Karpas-422 (cell line): ENCODE measurements at regions not wholly inside any gene's neighbourhood (a gene's known extent, or its start where the extent isn't known, plus 50 kb on each side); places are given as distances from the start of the nearest gene placed in this dataset.

Experiments used
- DNase-seq: peaks from one replicate; pipeline ENCODE4 v3.0.0-alpha.2; 2015
- H2AFZ ChIP-seq: fragments of 200-600 bp; sonication (generic); 2 replicates; pipeline ENCODE4 v1.6.1; 2014; ENCODE audit warnings: antibody characterized with exemption, low read length, mixed read lengths
- H3K27ac ChIP-seq: fragments of 200-600 bp; sonication (generic); 2 replicates; pipeline ENCODE4 v1.5.1; 2014; ENCODE audit warnings: mild to moderate bottlenecking, low read length, moderate library complexity
- H3K27me3 ChIP-seq: fragments of 200-600 bp; sonication (generic); 2 replicates; pipeline ENCODE4 v1.6.1; 2014; ENCODE audit warnings: low read length, mixed read lengths
- H3K36me3 ChIP-seq: fragments of 200-600 bp; sonication (generic); 2 replicates; pipeline ENCODE4 v1.6.1; 2014; ENCODE audit warnings: low read length, mixed read lengths; ENCODE audit not compliant: insufficient read depth
- H3K4me1 ChIP-seq: fragments of 200-600 bp; sonication (generic); 2 replicates; pipeline ENCODE4 v1.6.1; 2014; ENCODE audit warnings: mild to moderate bottlenecking, low read length, mixed read lengths
- H3K4me2 ChIP-seq: fragments of 200-600 bp; sonication (generic); 2 replicates; pipeline ENCODE4 v1.6.1; 2014; ENCODE audit warnings: low read length, low read depth, mild to moderate bottlenecking; ENCODE audit not compliant: poor library complexity, severe bottlenecking
- H3K4me3 ChIP-seq: fragments of 200-600 bp; sonication (generic); 2 replicates; pipeline ENCODE4 v1.5.1; 2014; ENCODE audit warnings: mild to moderate bottlenecking, antibody characterized with exemption, low read length, mixed read lengths
- H3K79me2 ChIP-seq: fragments of 200-600 bp; sonication (generic); 2 replicates; pipeline ENCODE4 v1.6.1; 2014; ENCODE audit warnings: mild to moderate bottlenecking, low read length, mixed read lengths
- H3K9ac ChIP-seq: fragments of 200-600 bp; sonication (generic); 2 replicates; pipeline ENCODE4 v1.6.0; 2014; ENCODE audit warnings: low read length
- H3K9me2 ChIP-seq: fragments of 200-600 bp; sonication (generic), shearing (Covaris generic); replicated peaks from 2 replicates; pipeline ENCODE4 v1.6.0; 2014; ENCODE audit warnings: mild to moderate bottlenecking, low read length, moderate library complexity; ENCODE audit not compliant: insufficient read depth
- H3K9me3 ChIP-seq: fragments of 300-700, 200-600 bp; sonication (generic); 2 replicates; pipeline ENCODE4 v1.6.1; 2014; ENCODE audit warnings: low read length, mixed read lengths
- H4K20me1 ChIP-seq: fragments of 200-600 bp; sonication (generic); 2 replicates; pipeline ENCODE4 v1.6.1; 2014; ENCODE audit warnings: mild to moderate bottlenecking, antibody characterized with exemption, low read length, low read depth; ENCODE audit not compliant: insufficient read depth

- no peak for DNase-seq
- Histone ChIP-seq H3K4me2 (no peak overlapping the region), H4K20me1 (no peaks in the 10 kb centered on the region), H3K79me2 (no peaks in the 10 kb centered on the region), H3K4me1 (no peaks in the 10 kb centered on the region), H3K27ac (no peak overlapping the region), H3K36me3 (no peaks in the 10 kb centered on the region), H3K9me3 (no peaks in the 10 kb centered on the region), H2AFZ (no peak overlapping the region), H3K27me3 (no peaks in the 10 kb centered on the region), H3K9ac (no peak overlapping the region), H3K4me3 (no peak overlapping the region), H3K9me2 (no peaks in the 10 kb centered on the region)
Measured at GRCh38 chr6:91106083-91106482, 519.2 kb upstream of the MAP3K7 start.

GRCh38 chr6:91105532-91105931 lies 518.7 kb upstream of the MAP3K7 start:
- H3K9me2 ChIP-seq: no peaks in the 10 kb centered on the region
- DNase-seq: no peak
- no peak overlapping the region for H2AFZ ChIP-seq
- H3K4me3 ChIP-seq: no peak overlapping the region
- H3K27ac ChIP-seq: no peak overlapping the region
- H3K4me1 ChIP-seq: no peaks in the 10 kb centered on the region
- no peak overlapping the region for H3K4me2 ChIP-seq
- no peak overlapping the region for H3K9ac ChIP-seq
- no peaks in the 10 kb centered on the region for H3K27me3 ChIP-seq
- no peaks in the 10 kb centered on the region for H3K9me3 ChIP-seq
- no peaks in the 10 kb centered on the region for H3K36me3 ChIP-seq
- H4K20me1 ChIP-seq: no peaks in the 10 kb centered on the region
- H3K79me2 ChIP-seq: no peaks in the 10 kb centered on the region

- Histone ChIP-seq H4K20me1 (no peaks in the 10 kb centered on the region), H3K9me3 (no peaks in the 10 kb centered on the region), H3K4me3 (no peak overlapping the region), H3K9me2 (no peaks in the 10 kb centered on the region), H3K4me1 (no peaks in the 10 kb centered on the region), H3K27me3 (no peaks in the 10 kb centered on the region), H3K36me3 (no peaks in the 10 kb centered on the region), H3K9ac (no peak overlapping the region), H3K4me2 (no peak overlapping the region), H3K27ac (no peak overlapping the region), H3K79me2 (no peaks in the 10 kb centered on the region), H2AFZ (no peak overlapping the region)
- DNase-seq: no peak
Measured at GRCh38 chr6:91099479-91099878, 512.6 kb upstream of the MAP3K7 start.

GRCh38 chr6:91098006-91098405 lies 511.1 kb upstream of the MAP3K7 start:
- Histone ChIP-seq H3K9me3 (no peaks in the 10 kb centered on the region), H3K4me1 (no peaks in the 10 kb centered on the region), H4K20me1 (no peaks in the 10 kb centered on the region), H2AFZ (no peak overlapping the region), H3K79me2 (no peaks in the 10 kb centered on the region), H3K9me2 (no peaks in the 10 kb centered on the region), H3K27me3 (no peaks in the 10 kb centered on the region), H3K27ac (no peak overlapping the region), H3K4me3 (no peak overlapping the region), H3K9ac (no peak overlapping the region), H3K36me3 (no peaks in the 10 kb centered on the region), H3K4me2 (no peak overlapping the region)
- DNase-seq: no peak

- DNase-seq: no peak
- no peaks in the 10 kb centered on the region for H3K36me3 ChIP-seq
- H3K9me3 ChIP-seq: no peaks in the 10 kb centered on the region
- no peaks in the 10 kb centered on the region for H3K9me2 ChIP-seq
- no peaks in the 10 kb centered on the region for H4K20me1 ChIP-seq
- H3K4me3 ChIP-seq: no peak overlapping the region
- H3K79me2 ChIP-seq: no peaks in the 10 kb centered on the region
- H3K4me2 ChIP-seq: no peak overlapping the region
- no peak overlapping the region for H2AFZ ChIP-seq
- H3K9ac ChIP-seq: no peak overlapping the region
- no peaks in the 10 kb centered on the region for H3K27me3 ChIP-seq
- no peak overlapping the region for H3K27ac ChIP-seq
- H3K4me1 ChIP-seq: no peaks in the 10 kb centered on the region
Measured at GRCh38 chr6:91097364-91097763, 510.5 kb upstream of the MAP3K7 start.

- no peaks in the 10 kb centered on the region for H4K20me1 ChIP-seq
- H3K4me1 ChIP-seq: no peaks in the 10 kb centered on the region
- H3K27me3 ChIP-seq: no peaks in the 10 kb centered on the region
- H2AFZ ChIP-seq: no peak overlapping the region
- H3K79me2 ChIP-seq: no peaks in the 10 kb centered on the region
- DNase-seq: no peak
- H3K9me2 ChIP-seq: no peaks in the 10 kb centered on the region
- H3K9me3 ChIP-seq: no peaks in the 10 kb centered on the region
- H3K36me3 ChIP-seq: no peaks in the 10 kb centered on the region
- no peak overlapping the region for H3K27ac ChIP-seq
- H3K4me3 ChIP-seq: no peak overlapping the region
- no peak overlapping the region for H3K9ac ChIP-seq
- H3K4me2 ChIP-seq: no peak overlapping the region
Measured at GRCh38 chr6:91094806-91095475, 508.1 kb upstream of the MAP3K7 start.

GRCh38 chr6:91094341-91094740 lies 507.5 kb upstream of the MAP3K7 start:
- no peak overlapping the region for H3K27ac ChIP-seq
- no peak overlapping the region for H3K4me3 ChIP-seq
- H3K36me3 ChIP-seq: no peaks in the 10 kb centered on the region
- H3K9me2 ChIP-seq: no peaks in the 10 kb centered on the region
- DNase-seq: no peak
- H3K27me3 ChIP-seq: no peaks in the 10 kb centered on the region
- H4K20me1 ChIP-seq: no peaks in the 10 kb centered on the region
- no peak overlapping the region for H3K4me2 ChIP-seq
- no peaks in the 10 kb centered on the region for H3K79me2 ChIP-seq
- H2AFZ ChIP-seq: no peak overlapping the region
- no peak overlapping the region for H3K9ac ChIP-seq
- H3K9me3 ChIP-seq: no peaks in the 10 kb centered on the region
- H3K4me1 ChIP-seq: no peaks in the 10 kb centered on the region

GRCh38 chr6:91088976-91089375 lies 502.1 kb upstream of the MAP3K7 start:
- Histone ChIP-seq H3K4me3 (no peak overlapping the region), H3K36me3 (no peaks in the 10 kb centered on the region), H3K27ac (no peak overlapping the region), H3K4me2 (no peak overlapping the region), H4K20me1 (no peaks in the 10 kb centered on the region), H3K27me3 (no peaks in the 10 kb centered on the region), H3K9me3 (no peaks in the 10 kb centered on the region), H3K9ac (no peak overlapping the region), H2AFZ (no peak overlapping the region), H3K79me2 (no peaks in the 10 kb centered on the region), H3K4me1 (no peaks in the 10 kb centered on the region), H3K9me2 (no peaks in the 10 kb centered on the region)
- DNase-seq: no peak

GRCh38 chr6:91088515-91088914 lies 501.6 kb upstream of the MAP3K7 start:
- Histone ChIP-seq H4K20me1 (no peaks in the 10 kb centered on the region), H3K4me2 (no peak overlapping the region), H3K4me3 (no peak overlapping the region), H3K4me1 (no peaks in the 10 kb centered on the region), H3K27me3 (no peaks in the 10 kb centered on the region), H3K9me3 (no peaks in the 10 kb centered on the region), H3K9ac (no peak overlapping the region), H3K79me2 (no peaks in the 10 kb centered on the region), H2AFZ (no peak overlapping the region), H3K9me2 (no peaks in the 10 kb centered on the region), H3K27ac (no peak overlapping the region), H3K36me3 (no peaks in the 10 kb centered on the region)
- DNase-seq: no peak
